HepG2 (cell line): ENCODE measurements at regions not wholly inside any gene's neighbourhood (a gene's known extent, or its start where the extent isn't known, plus 50 kb on each side); places are given as distances from the start of the nearest gene placed in this dataset.

Experiments used
- ATAC-seq: fragments of 200-7000 bp; cut with Tn5 transposase; 3 replicates; pipeline ENCODE4 v1.9.1; 2020; ENCODE audit warnings: mild to moderate bottlenecking, moderate library complexity
- BruUV-seq: library from RNA; stranded (reverse); fragments of 400-500 nt; replicated peaks from 2 replicates; lab custom pipeline; 2021; lab: Mats Ljungman, UMichigan
- CTCF ChIA-PET: fragments of 300-600 bp; formaldehyde crosslinking; extraction: SDS; loops from one replicate; lab custom pipeline; 2021; ENCODE audit warnings: low total read pairs, inconsistent platforms, low intra/inter-chr PET ratio; lab: Yijun Ruan, JAX
- POLR2A ChIA-PET: fragments of 350-600 bp; sonication (Branson Sonifier 250); formaldehyde crosslinking; loops from one replicate; lab custom pipeline; 2020; ENCODE audit warnings: antibody characterized with exemption, inconsistent platforms; lab: Yijun Ruan, JAX
- DNase-seq: peaks from one replicate; pipeline ENCODE4 v3.0.0-alpha.2; 2015; ENCODE audit warnings: low spot score
- FAIRE-seq: peaks from 3 replicates; lab custom pipeline; 2011; peaks lifted over from hg19 to GRCh38; lab: Jason Lieb, UNC
- H2AFZ ChIP-seq: one replicate; pipeline ENCODE4 v1.6.1; 2011; ENCODE audit warnings: low read length, inconsistent platforms
- H3K27ac ChIP-seq: fragments of 300-600 bp; 3 replicates; pipeline ENCODE4 v1.8.0; 2011; ENCODE audit warnings: mixed run types, mild to moderate bottlenecking, mixed read lengths, low read length, inconsistent platforms; ENCODE audit not compliant: insufficient read depth; ENCODE audit errors: extremely low read length
- H3K27me3 ChIP-seq, 2 experiments: fragments of 200-600 bp in 1 of 2; 2 replicates in 1 of 2; 3 replicates in 1 of 2; pipeline versions ENCODE4 v1.6.0 to v1.8.0; 2011; ENCODE audit warnings: low read length in 2 of 2, mild to moderate bottlenecking in 2 of 2, moderate library complexity in 2 of 2, inconsistent platforms in 1 of 2; ENCODE audit not compliant: insufficient read depth in 2 of 2, control insufficient read depth in 1 of 2
- H3K36me3 ChIP-seq, 2 experiments: fragments of 200-600 bp in 1 of 2; replicated peaks in 1 of 2; 2 replicates in 1 of 2; 3 replicates in 1 of 2; pipeline versions ENCODE4 v1.5.1 to v1.8.0; 2011; ENCODE audit warnings: low read length in 2 of 2, inconsistent platforms in 1 of 2; ENCODE audit not compliant: insufficient read depth in 2 of 2, control insufficient read depth in 1 of 2
- H3K4me1 ChIP-seq: 2 replicates; pipeline ENCODE4 v1.5.1; 2012; ENCODE audit warnings: low read length, inconsistent platforms; ENCODE audit not compliant: insufficient read depth
- H3K4me2 ChIP-seq: 2 replicates; pipeline ENCODE4 v1.6.0; 2011; ENCODE audit warnings: low read depth, low read length, inconsistent platforms
- H3K4me3 ChIP-seq, 3 experiments: fragments of 200-600 bp in 1 of 3; sonication (generic), shearing (Covaris generic) in 1 of 3; replicated peaks in 1 of 3; 2 replicates each; pipeline ENCODE4 v1.5.1; 2011 to 2016; ENCODE audit warnings: low read length in 3 of 3, inconsistent platforms in 2 of 3, low read depth in 2 of 3, mild to moderate bottlenecking in 2 of 3, control low read depth in 1 of 3, mixed read lengths in 1 of 3; ENCODE audit not compliant: insufficient read depth in 1 of 3
- H3K79me2 ChIP-seq: one replicate; pipeline ENCODE4 v1.6.1; 2011; ENCODE audit warnings: low read length, inconsistent platforms; ENCODE audit not compliant: insufficient read depth
- H3K9ac ChIP-seq: 2 replicates; pipeline ENCODE4 v1.6.0; 2011; ENCODE audit warnings: mild to moderate bottlenecking, low read depth, low read length, inconsistent platforms; ENCODE audit not compliant: insufficient read depth
- H3K9me3 ChIP-seq: 2 replicates; pipeline ENCODE4 v1.5.1; 2012; ENCODE audit warnings: mild to moderate bottlenecking, low read length
- H4K20me1 ChIP-seq: 2 replicates; pipeline ENCODE4 v1.6.0; 2011; ENCODE audit warnings: inconsistent platforms, mild to moderate bottlenecking, low read length, moderate library complexity; ENCODE audit not compliant: insufficient read depth
- E2F1 ChIP-seq: sonication (generic); formaldehyde crosslinking; IDR thresholded peaks from 2 replicates; pipeline ENCODE4 v1.5.0; 2020; ENCODE audit warnings: missing genetic modification reagents
- HNF4G ChIP-seq, 2 experiments: sonication (generic) in 1 of 2; formaldehyde crosslinking in 1 of 2; IDR thresholded peaks; 2 replicates each; pipeline versions ENCODE4 v1.4.0 to v1.6.1; 2011 to 2020; ENCODE audit warnings: borderline replicate concordance in 2 of 2, low read depth in 2 of 2, mild to moderate bottlenecking in 2 of 2, low read length in 1 of 2, missing genetic modification reagents in 1 of 2, moderate library complexity in 1 of 2
- MED13 ChIP-seq: sonication (generic); formaldehyde crosslinking; IDR thresholded peaks from 2 replicates; pipeline ENCODE4 v1.5.0; 2020; ENCODE audit warnings: missing genetic modification reagents
- MIER2 ChIP-seq: IDR thresholded peaks from 2 replicates; pipeline ENCODE4 v1.6.1; 2016; ENCODE audit warnings: missing biosample characterization, missing genetic modification reagents
- NR3C1 ChIP-seq: sonication (generic); formaldehyde crosslinking; IDR thresholded peaks from 2 replicates; pipeline ENCODE4 v1.4.0; 2020; ENCODE audit warnings: missing genetic modification reagents
- SOX13 ChIP-seq, 3 experiments: fragments of 450-650 bp in 1 of 3; sonication (generic) in 1 of 3; formaldehyde crosslinking in 1 of 3; IDR thresholded peaks in 2 of 3; conservative IDR thresholded peaks in 1 of 3; 2 replicates each; pipeline versions ENCODE4 v1.5.0 to v1.6.1; 2016 to 2020; ENCODE audit warnings: antibody characterized with exemption in 1 of 3, mild to moderate bottlenecking in 1 of 3, missing compliant biosample characterization in 1 of 3, missing genetic modification reagents in 1 of 3, moderate library complexity in 1 of 3
- ZC3H4 ChIP-seq: sonication (generic); formaldehyde crosslinking; IDR thresholded peaks from 2 replicates; pipeline ENCODE4 v1.4.0; 2020; ENCODE audit warnings: missing genetic modification reagents, borderline replicate concordance
- ZFP62 ChIP-seq: sonication (generic); formaldehyde crosslinking; IDR thresholded peaks from 2 replicates; pipeline ENCODE4 v1.4.0; 2020; ENCODE audit warnings: missing genetic modification reagents
- ZNF253 ChIP-seq: sonication (generic); formaldehyde crosslinking; IDR thresholded peaks from 2 replicates; pipeline ENCODE4 v1.8.0; 2022; ENCODE audit warnings: mild to moderate bottlenecking, missing genetic modification reagents, borderline replicate concordance
- ZNF782 ChIP-seq: sonication (generic); formaldehyde crosslinking; IDR thresholded peaks from 2 replicates; pipeline ENCODE4 v1.4.0; 2020; ENCODE audit warnings: missing genetic modification reagents, mild to moderate bottlenecking, borderline replicate concordance
- WGBS: methylation state at CpG from one replicate; pipeline ENCODE4 v1.1.6; 2017; ENCODE audit warnings: low lambda C conversion rate; 5-methylcytosine and 5-hydroxymethylcytosine counted together
- in situ Hi-C: cut with HindIII; loops from 2 replicates; pipeline ENCODE4 v1.10.0; 2017; ENCODE audit warnings: low pct_unique_long_range_greater_than_20kb; ENCODE audit not compliant: extremely low pct_ligation_motif_present
- intact Hi-C: fragments of 100-400 bp; cut with micrococcal nuclease; formaldehyde crosslinking; loops from one replicate; pipeline ENCODE4 v1.10.0; 2022; ENCODE audit not compliant: unreplicated experiment

- no TSS peak for BruUV-seq
- H3K4me2 ChIP-seq, result no peak overlapping the region
- H3K79me2 ChIP-seq, result no peaks in the 10 kb centered on the region
- no peak for TF ChIP-seq SOX13 (IDR thresholded peaks at IDR 0.05)
- no peak for TF ChIP-seq SOX13 (CRISPR knock-in tag; conservative IDR thresholded peaks at IDR 0.05 in 1 of 2, IDR thresholded peaks at IDR 0.05 in 1 of 2)
- no peak for TF ChIP-seq ZNF782 (CRISPR knock-in tag)
- no peak for TF ChIP-seq MED13 (CRISPR knock-in tag)
- TF ChIP-seq ZC3H4 (CRISPR knock-in tag), result no peak
- no peak for TF ChIP-seq MIER2 (CRISPR knock-in tag)
- TF ChIP-seq E2F1, result no peak
- no peak for TF ChIP-seq HNF4G (IDR thresholded peaks at IDR 0.05; ENCODE audit: borderline replicate concordance, low read depth, low read length)
- no peak for TF ChIP-seq HNF4G (CRISPR knock-in tag; IDR thresholded peaks at IDR 0.05; ENCODE audit: borderline replicate concordance, low read depth)
- no peak for TF ChIP-seq ZNF253 (CRISPR knock-in tag)
- TF ChIP-seq ZFP62, result no peak
- no peak for TF ChIP-seq NR3C1 (CRISPR knock-in tag)
- no peaks in the 10 kb centered on the region for H3K36me3 ChIP-seq
- no peak for FAIRE-seq
- H4K20me1 ChIP-seq, result no peaks in the 10 kb centered on the region
- 13% methylated on average over 1 of the region's 1 CpG for WGBS
- in situ Hi-C loops (no loop called here), intact Hi-C loops (no loop called here)
- H3K9me3 ChIP-seq, result no peaks in the 10 kb centered on the region
- no peak overlapping the region for H3K4me3 ChIP-seq
- H3K27ac ChIP-seq, result no peak overlapping the region
- H3K4me1 ChIP-seq, result no peaks in the 10 kb centered on the region
- no peak for ATAC-seq
- H2AFZ ChIP-seq, result no peak overlapping the region
- POLR2A ChIA-PET, result no interaction called here
- no peak for DNase-seq
- CTCF ChIA-PET, result no interaction called here
- H3K9ac ChIP-seq, result no peak overlapping the region
- H3K27me3 ChIP-seq, result no peaks in the 10 kb centered on the region
These were observed 95.2 kb upstream of the SMIM36 start for GRCh38 chr17:55606488-55606815.
